Ovary (tissue), 3 donors: ENCODE measurements at regions not wholly inside any gene's neighbourhood (a gene's known extent, or its start where the extent isn't known, plus 50 kb on each side); places are given as distances from the start of the nearest gene placed in this dataset.

Experiments used
- CTCF ChIP-seq, 3 donors: fragments of 450-650 bp in 2 of 3; fragments of 200-600 bp in 1 of 3; IDR thresholded peaks; one replicate each; pipeline versions ENCODE4 v1.5.1 to v1.8.0; 2016 to 2022; ENCODE audit warnings: antibody characterized with exemption in 3 of 3, mild to moderate bottlenecking in 1 of 3
- EP300 ChIP-seq: sonication (generic); formaldehyde crosslinking; IDR thresholded peaks from one replicate; pipeline ENCODE4 v1.6.1; 2017; ENCODE audit warnings: antibody characterized with exemption
- POLR2A ChIP-seq: fragments of 450-650 bp; IDR thresholded peaks from one replicate; pipeline ENCODE4 v1.6.1; 2017; ENCODE audit warnings: antibody characterized with exemption, mild to moderate bottlenecking, moderate library complexity
- donor health status: DM: no; HTN: no; CAD: no.

- TF ChIP-seq CTCF (IDR thresholded peaks at IDR 0.05) (no peak), POLR2A (no peak), EP300 (no peak)
Observed at GRCh38 chr15:79378394-79379109, 53.6 kb upstream of the MINAR1 start.
